Astrocyte of the spinal cord (primary cell): ENCODE measurements at regions not wholly inside any gene's neighbourhood (a gene's known extent, or its start where the extent isn't known, plus 50 kb on each side); places are given as distances from the start of the nearest gene placed in this dataset.

Experiments used
- DNase-seq: peaks from one replicate; pipeline ENCODE4 v3.0.0; 2011; ENCODE audit warnings: low read depth, low spot score
- H3K4me3 ChIP-seq: 2 replicates; pipeline ENCODE4 v1.5.1; 2011; ENCODE audit warnings: low read depth, mild to moderate bottlenecking, low read length, moderate library complexity
- in situ Hi-C: cut with HindIII; loops from 2 replicates; pipeline ENCODE4 v1.10.0; 2017; ENCODE audit warnings: low sequenced_read_pairs
- TF ChIP-seq, protein P1 (sequence below): IDR thresholded peaks from 2 replicates; pipeline ENCODE4 v1.5.1; 2012; ENCODE audit warnings: low read depth, mild to moderate bottlenecking, low read length, inconsistent platforms

DNA sequence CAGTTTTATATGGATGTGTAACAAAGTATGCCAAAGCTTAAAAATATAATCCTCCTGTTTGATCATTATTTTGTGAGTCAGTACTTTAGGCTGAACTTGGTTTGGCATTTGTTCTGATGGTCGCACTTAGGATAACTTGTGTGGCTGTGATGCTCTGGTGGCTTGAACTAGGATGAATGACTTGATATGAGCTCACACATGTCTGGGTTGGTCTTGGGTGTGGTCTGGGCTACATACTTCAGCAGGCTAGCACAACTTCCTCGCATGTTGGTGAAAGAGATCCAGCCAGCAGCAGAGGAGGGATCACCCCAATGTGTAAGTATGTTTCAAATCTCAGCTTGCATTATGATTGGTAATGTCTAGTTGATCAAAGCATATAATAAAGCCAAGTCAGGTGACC, 969.1 kb upstream of the PCDH9 start:
- TF ChIP-seq, protein P1, sequence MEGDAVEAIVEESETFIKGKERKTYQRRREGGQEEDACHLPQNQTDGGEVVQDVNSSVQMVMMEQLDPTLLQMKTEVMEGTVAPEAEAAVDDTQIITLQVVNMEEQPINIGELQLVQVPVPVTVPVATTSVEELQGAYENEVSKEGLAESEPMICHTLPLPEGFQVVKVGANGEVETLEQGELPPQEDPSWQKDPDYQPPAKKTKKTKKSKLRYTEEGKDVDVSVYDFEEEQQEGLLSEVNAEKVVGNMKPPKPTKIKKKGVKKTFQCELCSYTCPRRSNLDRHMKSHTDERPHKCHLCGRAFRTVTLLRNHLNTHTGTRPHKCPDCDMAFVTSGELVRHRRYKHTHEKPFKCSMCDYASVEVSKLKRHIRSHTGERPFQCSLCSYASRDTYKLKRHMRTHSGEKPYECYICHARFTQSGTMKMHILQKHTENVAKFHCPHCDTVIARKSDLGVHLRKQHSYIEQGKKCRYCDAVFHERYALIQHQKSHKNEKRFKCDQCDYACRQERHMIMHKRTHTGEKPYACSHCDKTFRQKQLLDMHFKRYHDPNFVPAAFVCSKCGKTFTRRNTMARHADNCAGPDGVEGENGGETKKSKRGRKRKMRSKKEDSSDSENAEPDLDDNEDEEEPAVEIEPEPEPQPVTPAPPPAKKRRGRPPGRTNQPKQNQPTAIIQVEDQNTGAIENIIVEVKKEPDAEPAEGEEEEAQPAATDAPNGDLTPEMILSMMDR, result no peak
- DNase-seq, result no peak
- in situ Hi-C loops, result no loop called here
- H3K4me3 ChIP-seq, result no peak overlapping the region

- TF ChIP-seq, protein P1, result no peak
- no peak overlapping the region for H3K4me3 ChIP-seq
- in situ Hi-C loops, result no loop called here
- DNase-seq, result peak; percentile 60
These were observed 960.7 kb upstream of the PCDH9 start for GRCh38 chr13:68190818-68191217.

DNA sequence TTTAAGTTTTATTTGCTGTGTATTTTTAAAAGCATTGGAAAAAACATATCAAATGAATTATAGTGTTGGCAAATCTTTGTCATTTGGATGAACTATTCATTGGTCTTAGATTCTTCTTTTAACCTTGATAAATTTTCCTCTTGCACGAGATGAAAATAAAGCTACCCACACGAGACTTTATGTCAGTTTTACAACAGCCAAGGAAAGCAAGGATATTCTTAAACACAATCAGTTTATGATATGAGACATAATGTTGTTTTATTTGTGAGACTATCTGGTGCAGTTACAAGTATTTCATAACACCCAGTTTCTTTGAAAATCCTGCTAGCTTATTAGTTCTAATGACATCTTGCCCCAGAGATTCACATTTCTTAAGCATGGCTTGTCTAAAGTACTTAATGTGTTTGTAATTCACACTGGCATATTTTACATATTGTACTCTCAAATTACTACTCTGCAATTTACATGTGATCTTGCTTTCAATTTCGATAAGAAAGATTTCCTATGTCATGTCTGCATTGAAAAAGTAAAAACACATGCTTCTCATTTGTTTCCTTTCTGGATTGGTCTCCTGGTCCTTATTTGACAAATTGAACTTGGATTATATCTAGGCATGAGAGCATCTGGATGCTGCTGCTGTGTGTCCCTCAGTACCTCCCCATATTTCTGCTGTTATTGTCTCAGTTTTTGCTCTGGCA, 955.5 kb upstream of the PCDH9 start:
- TF ChIP-seq, protein P1, result no peak
- no peak overlapping the region for H3K4me3 ChIP-seq
- DNase-seq, result peak; percentile 8
- in situ Hi-C loops, result no loop called here

DNA sequence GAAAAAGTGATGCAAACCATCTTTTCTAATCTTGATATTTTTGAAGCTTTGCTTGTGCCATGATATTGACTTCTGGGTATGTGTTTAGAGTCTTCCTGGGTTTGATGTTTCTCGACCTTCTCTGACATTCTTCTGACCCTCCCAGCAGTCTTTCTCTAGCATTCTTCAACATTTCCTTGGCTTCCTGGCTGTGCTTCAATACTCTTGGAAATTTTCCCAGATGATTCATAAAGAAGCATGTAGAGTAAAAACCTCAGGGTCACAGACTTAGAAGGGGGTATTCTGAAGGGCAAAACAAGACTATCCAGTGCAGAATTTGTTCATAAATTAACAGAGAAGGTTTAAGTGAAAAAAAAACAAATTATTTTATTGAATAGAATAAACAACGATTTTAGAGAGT, 946.3 kb upstream of the PCDH9 start:
- in situ Hi-C loops, result no loop called here
- DNase-seq, result peak; percentile 94
- no peak overlapping the region for H3K4me3 ChIP-seq
- TF ChIP-seq, protein P1, result no peak

DNA sequence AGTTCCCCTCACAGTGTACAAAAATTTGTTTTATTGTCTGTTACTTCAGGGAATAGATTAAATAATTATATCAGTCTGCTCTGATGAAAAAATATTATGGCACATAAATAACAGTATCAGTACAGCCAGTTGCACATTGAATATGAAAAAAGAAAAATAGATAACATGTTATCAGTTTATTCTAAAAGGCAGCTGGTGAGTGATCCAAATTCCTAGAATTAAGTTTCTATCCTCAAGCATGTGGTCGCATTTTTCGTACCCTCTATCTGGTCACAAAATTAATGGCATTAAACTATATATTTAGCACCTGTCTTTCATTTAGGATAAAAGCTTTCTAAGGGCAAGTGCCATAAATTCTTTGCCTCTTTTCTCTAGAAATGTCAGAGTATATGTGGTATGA, 944.8 kb upstream of the PCDH9 start:
- in situ Hi-C loops, result no loop called here
- H3K4me3 ChIP-seq, result no peak overlapping the region
- DNase-seq, result no peak
- TF ChIP-seq, protein P1, result no peak

DNA sequence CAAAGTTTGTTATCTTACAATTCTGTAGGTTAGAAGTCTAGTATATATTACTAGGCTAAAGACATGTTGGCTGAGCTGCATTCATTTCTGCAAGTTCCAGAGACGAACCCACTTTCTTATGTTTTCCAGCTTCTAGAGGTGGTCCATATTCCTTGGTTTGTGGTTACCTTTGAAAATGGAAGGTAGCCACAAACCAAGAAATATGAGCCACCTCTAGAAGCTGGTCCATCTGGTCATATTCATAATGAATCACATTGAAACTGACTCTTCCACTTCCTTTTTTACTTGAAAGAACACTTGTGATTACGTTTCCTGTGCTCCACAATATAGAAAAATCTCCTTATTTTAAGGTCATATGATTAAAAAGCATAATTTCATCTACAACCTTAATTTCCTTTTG, 943.0 kb upstream of the PCDH9 start:
- H3K4me3 ChIP-seq, result no peak overlapping the region
- DNase-seq, result peak; percentile 83
- in situ Hi-C loops, result no loop called here
- TF ChIP-seq, protein P1, result no peak
